GM12878 (cell line): ENCODE measurements at regions not wholly inside any gene's neighbourhood (a gene's known extent, or its start where the extent isn't known, plus 50 kb on each side); places are given as distances from the start of the nearest gene placed in this dataset.

ENCODE experiments used
- ATAC-seq: fragments of 200-7000 bp; cut with Tn5 transposase; 3 replicates; pipeline ENCODE4 v1.9.1; 2020; ENCODE audit warnings: mild to moderate bottlenecking, moderate library complexity
- BruUV-seq: library from RNA; stranded (reverse); fragments of 400-500 nt; replicated peaks from 2 replicates; lab custom pipeline; 2021; lab: Mats Ljungman, UMichigan
- CTCF ChIA-PET: fragments of 300-600 bp; sonication (Branson Sonifier 250); formaldehyde crosslinking; extraction: SDS; loops from one replicate; lab custom pipeline; 2021; ENCODE audit warnings: inconsistent platforms; lab: Yijun Ruan, JAX
- POLR2A ChIA-PET: fragments of 350-600 bp; formaldehyde crosslinking; extraction: SDS; loops from one replicate; lab custom pipeline; 2021; ENCODE audit warnings: inconsistent platforms; lab: Charles Lee
- RAD21 ChIA-PET: fragments of 300-600 bp; sonication (Branson Sonifier 250); formaldehyde crosslinking; loops from one replicate; lab custom pipeline; 2023; ENCODE audit warnings: antibody characterized with exemption; ENCODE audit not compliant: unreplicated experiment; lab: Charles Lee
- SMC1A ChIA-PET: fragments of 300-600 bp; sonication (Branson Sonifier 250); formaldehyde crosslinking; loops from one replicate; lab custom pipeline; 2023; ENCODE audit not compliant: unreplicated experiment, uncharacterized antibody; lab: Charles Lee
- DNase-seq: peaks from one replicate; pipeline ENCODE4 v3.0.0-alpha.2; 2011; ENCODE audit warnings: low read depth, low spot score
- FAIRE-seq: peaks from 3 replicates; lab custom pipeline; 2011; peaks lifted over from hg19 to GRCh38; lab: Jason Lieb, UNC
- H2AFZ ChIP-seq: 2 replicates; pipeline ENCODE4 v1.6.0; 2011; ENCODE audit warnings: low read depth, low read length, control low read depth; ENCODE audit not compliant: control insufficient read depth
- H3K27ac ChIP-seq: 2 replicates; pipeline ENCODE4 v1.5.1; 2011; ENCODE audit warnings: control low read depth; ENCODE audit not compliant: control insufficient read depth, insufficient read depth
- H3K27me3 ChIP-seq, 2 experiments: replicated peaks in 1 of 2; 2 replicates each; pipeline versions ENCODE4 v1.6.0 to v1.6.1; 2011; ENCODE audit warnings: low read length in 1 of 2; ENCODE audit not compliant: control insufficient read depth in 2 of 2, insufficient read depth in 2 of 2
- H3K36me3 ChIP-seq, 2 experiments: 2 replicates each; pipeline ENCODE4 v1.5.1; 2011; ENCODE audit warnings: low read length in 1 of 2; ENCODE audit not compliant: control insufficient read depth in 2 of 2, insufficient read depth in 2 of 2
- H3K4me1 ChIP-seq: 2 replicates; pipeline ENCODE4 v1.6.1; 2011; ENCODE audit warnings: mild to moderate bottlenecking, low read length, moderate library complexity, mixed read lengths; ENCODE audit not compliant: control insufficient read depth, insufficient read depth
- H3K4me2 ChIP-seq: 2 replicates; pipeline ENCODE4 v1.6.0; 2011; ENCODE audit warnings: control low read depth; ENCODE audit not compliant: control insufficient read depth, insufficient read depth
- H3K4me3 ChIP-seq: fragments of 200-600 bp; sonication (generic); 2 replicates; pipeline ENCODE4 v1.5.1; 2016
- H3K79me2 ChIP-seq: 2 replicates; pipeline ENCODE4 v1.6.0; 2011; ENCODE audit warnings: low read length; ENCODE audit not compliant: control insufficient read depth, insufficient read depth
- H3K9ac ChIP-seq: 2 replicates; pipeline ENCODE4 v1.8.0; 2011; ENCODE audit warnings: low read length, control low read depth, mixed read lengths; ENCODE audit not compliant: control insufficient read depth, insufficient read depth
- H3K9me3 ChIP-seq: replicated peaks from 3 replicates; pipeline ENCODE4 v1.5.1; 2011; ENCODE audit warnings: mild to moderate bottlenecking, low read length; ENCODE audit not compliant: control insufficient read depth, insufficient read depth
- H4K20me1 ChIP-seq: 2 replicates; pipeline ENCODE4 v1.6.0; 2011; ENCODE audit not compliant: control insufficient read depth, insufficient read depth
- CHD1 ChIP-seq: IDR thresholded peaks from 2 replicates; pipeline ENCODE4 v1.6.1; 2012; ENCODE audit warnings: low read depth, low read length, improper control_type of control experiment
- FOXK2 ChIP-seq: fragments of 450-650 bp; IDR thresholded peaks from 2 replicates; pipeline ENCODE4 v1.6.1; 2017; ENCODE audit warnings: mild to moderate bottlenecking, moderate library complexity
- GATAD2B ChIP-seq: fragments of 450-650 bp; conservative IDR thresholded peaks from 2 replicates; pipeline ENCODE4 v1.6.1; 2017; ENCODE audit warnings: low read depth, mild to moderate bottlenecking, moderate library complexity
- JUND ChIP-seq: IDR thresholded peaks from 2 replicates; pipeline ENCODE4 v1.6.1; 2012; ENCODE audit warnings: low read depth, mild to moderate bottlenecking, low read length, improper control_type of control experiment, moderate library complexity
- NR2C2 ChIP-seq: IDR thresholded peaks from 2 replicates; pipeline ENCODE4 v1.6.1; 2011; ENCODE audit warnings: borderline replicate concordance, low read depth; ENCODE audit not compliant: control insufficient read depth, insufficient read length
- NR2F1 ChIP-seq: fragments of 450-650 bp; conservative IDR thresholded peaks from 2 replicates; pipeline ENCODE4 v1.6.1; 2017; ENCODE audit warnings: mild to moderate bottlenecking
- SMARCA5 ChIP-seq: fragments of 450-650 bp; IDR thresholded peaks from 2 replicates; pipeline ENCODE4 v1.6.1; 2017; ENCODE audit warnings: mild to moderate bottlenecking
- SRF ChIP-seq, 2 experiments: IDR thresholded peaks; 2 replicates each; pipeline ENCODE4 v1.6.1; 2011; ENCODE audit warnings: low read depth in 2 of 2, low read length in 2 of 2, mild to moderate bottlenecking in 1 of 2, moderate library complexity in 1 of 2
- WGBS: methylation state at CpG from one replicate; pipeline ENCODE4 v1.1.6; 2016; ENCODE audit warnings: low lambda C conversion rate; ENCODE audit not compliant: insufficient replicate concordance, insufficient coverage; ENCODE audit errors: missing lambda C conversion rate; 5-methylcytosine and 5-hydroxymethylcytosine counted together
- in situ Hi-C: fragments of 300-500 bp; cut with MboI; formaldehyde crosslinking; loops from 9 replicates; pipeline ENCODE4 v1.14.3; 2018; ENCODE audit warnings: mixed read lengths
- intact Hi-C: fragments of 100-400 bp; cut with micrococcal nuclease; formaldehyde crosslinking; loops from one replicate; pipeline ENCODE4 v1.14.2; 2022; ENCODE audit not compliant: unreplicated experiment
- TF ChIP-seq, protein P1 (sequence below): fragments of 450-650 bp; IDR thresholded peaks from 2 replicates; pipeline ENCODE4 v1.6.1; 2017; ENCODE audit warnings: low read depth, mild to moderate bottlenecking, moderate library complexity
- TF ChIP-seq, protein P2 (sequence below): fragments of 450-650 bp; IDR thresholded peaks from 2 replicates; pipeline ENCODE4 v1.6.1; 2017; ENCODE audit warnings: mild to moderate bottlenecking, moderate library complexity

DNA sequence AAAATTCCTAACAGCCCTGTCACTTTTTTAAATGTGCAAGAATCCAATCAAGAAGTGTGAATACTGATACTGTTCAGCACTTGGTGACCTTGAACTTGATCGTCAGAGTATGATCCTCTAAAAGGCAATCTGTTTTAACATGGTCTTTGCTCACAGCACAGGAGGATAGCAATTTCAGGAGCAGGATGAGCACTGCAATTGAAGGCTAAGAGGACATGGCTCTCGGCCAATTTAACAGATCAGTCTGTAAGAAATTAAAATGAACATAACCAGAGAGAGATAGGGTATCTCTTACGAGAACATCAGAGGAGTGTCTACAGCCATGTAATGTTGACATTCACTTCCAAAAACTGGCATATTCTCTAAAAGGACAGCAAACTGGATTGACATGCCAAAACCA is 243.1 kb downstream of the LTN1 start:
- no peak for TF ChIP-seq FOXK2
- no peak for TF ChIP-seq JUND
- TF ChIP-seq NR2C2 = no peak
- no peak for TF ChIP-seq GATAD2B
- no peak for TF ChIP-seq SRF (IDR thresholded peaks at IDR 0.05; ENCODE audit: low read depth in 2 of 2, low read length in 2 of 2)
- 33% methylated on average over 3 of the region's 3 CpGs for WGBS
- Histone ChIP-seq H3K27me3 (no peaks in the 10 kb centered on the region), H3K36me3 (no peaks in the 10 kb centered on the region), H3K9me3 (no peaks in the 10 kb centered on the region), H3K79me2 (no peaks in the 10 kb centered on the region), H3K4me3 (no peak overlapping the region), H2AFZ (no peak overlapping the region), H3K4me1 (peaks cover 3% of the 10 kb centered on the region; the same call in 1 of the 2 replicates), H4K20me1 (no peaks in the 10 kb centered on the region), H3K27ac (no peak overlapping the region), H3K4me2 (no peak overlapping the region), H3K9ac (no peak overlapping the region)
- RAD21 ChIA-PET = no interaction called here
- ATAC-seq (no peak), FAIRE-seq (no peak), DNase-seq (no peak)
- CTCF ChIA-PET = no interaction called here
- POLR2A ChIA-PET = no interaction called here
- no TSS peak for BruUV-seq
- in situ Hi-C loops (loop anchor here (5.0 kb wide), 1 partner anchor 1907 kb away; no protein-coding TSS in a partner anchor), intact Hi-C loops (no loop called here)
- SMC1A ChIA-PET = no interaction called here

DNA sequence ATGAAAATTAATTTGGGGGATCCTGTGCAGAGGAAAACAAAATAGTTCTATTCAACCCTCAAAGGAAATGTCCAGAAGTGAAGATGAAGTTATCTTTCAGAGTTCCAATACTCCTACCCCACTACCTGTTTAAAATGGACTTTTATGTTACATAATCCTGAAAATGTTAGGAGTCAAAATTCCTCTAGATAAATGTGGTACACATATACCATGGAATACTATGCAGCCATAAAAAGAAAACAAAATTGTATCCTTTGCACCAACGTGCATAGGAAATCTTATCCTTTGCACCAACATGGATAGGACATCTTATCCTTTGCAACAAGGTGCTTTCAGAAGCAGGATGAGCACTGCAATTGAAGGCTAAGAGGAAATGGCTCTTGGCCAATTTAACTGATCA is 245.2 kb downstream of the LTN1 start:
- H3K9ac ChIP-seq = no peak overlapping the region
- DNase-seq (no peak), FAIRE-seq (no peak), ATAC-seq (no peak)
- RAD21 ChIA-PET = no interaction called here
- H3K9me3 ChIP-seq = no peaks in the 10 kb centered on the region
- no peak overlapping the region for H3K4me3 ChIP-seq
- intact Hi-C loops = no loop called here
- in situ Hi-C loops = loop anchor here (5.0 kb wide), 1 partner anchor 1905 kb away; no protein-coding TSS in a partner anchor
- no peaks in the 10 kb centered on the region for H3K79me2 ChIP-seq
- no peak overlapping the region for H2AFZ ChIP-seq
- POLR2A ChIA-PET = no interaction called here
- H3K36me3 ChIP-seq = no peaks in the 10 kb centered on the region
- CTCF ChIA-PET = no interaction called here
- BruUV-seq = no TSS peak
- H3K4me1 ChIP-seq = peaks cover 3% of the 10 kb centered on the region; the same call in 1 of the 2 replicates
- H4K20me1 ChIP-seq = no peaks in the 10 kb centered on the region
- SMC1A ChIA-PET = interaction anchor here (0.8 kb wide), 1 partner anchor 185 kb away, joined by 3 read pairs; no protein-coding TSS in a partner anchor
- no peaks in the 10 kb centered on the region for H3K27me3 ChIP-seq
- no peak overlapping the region for H3K4me2 ChIP-seq
- 0% methylated on average over 1 of the region's 1 CpG for WGBS
- H3K27ac ChIP-seq = no peak overlapping the region
- TF ChIP-seq, protein P1, sequence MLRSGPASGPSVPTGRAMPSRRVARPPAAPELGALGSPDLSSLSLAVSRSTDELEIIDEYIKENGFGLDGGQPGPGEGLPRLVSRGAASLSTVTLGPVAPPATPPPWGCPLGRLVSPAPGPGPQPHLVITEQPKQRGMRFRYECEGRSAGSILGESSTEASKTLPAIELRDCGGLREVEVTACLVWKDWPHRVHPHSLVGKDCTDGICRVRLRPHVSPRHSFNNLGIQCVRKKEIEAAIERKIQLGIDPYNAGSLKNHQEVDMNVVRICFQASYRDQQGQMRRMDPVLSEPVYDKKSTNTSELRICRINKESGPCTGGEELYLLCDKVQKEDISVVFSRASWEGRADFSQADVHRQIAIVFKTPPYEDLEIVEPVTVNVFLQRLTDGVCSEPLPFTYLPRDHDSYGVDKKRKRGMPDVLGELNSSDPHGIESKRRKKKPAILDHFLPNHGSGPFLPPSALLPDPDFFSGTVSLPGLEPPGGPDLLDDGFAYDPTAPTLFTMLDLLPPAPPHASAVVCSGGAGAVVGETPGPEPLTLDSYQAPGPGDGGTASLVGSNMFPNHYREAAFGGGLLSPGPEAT = no peak
- TF ChIP-seq SMARCA5 = no peak
- TF ChIP-seq CHD1 = no peak
- TF ChIP-seq, protein P2, sequence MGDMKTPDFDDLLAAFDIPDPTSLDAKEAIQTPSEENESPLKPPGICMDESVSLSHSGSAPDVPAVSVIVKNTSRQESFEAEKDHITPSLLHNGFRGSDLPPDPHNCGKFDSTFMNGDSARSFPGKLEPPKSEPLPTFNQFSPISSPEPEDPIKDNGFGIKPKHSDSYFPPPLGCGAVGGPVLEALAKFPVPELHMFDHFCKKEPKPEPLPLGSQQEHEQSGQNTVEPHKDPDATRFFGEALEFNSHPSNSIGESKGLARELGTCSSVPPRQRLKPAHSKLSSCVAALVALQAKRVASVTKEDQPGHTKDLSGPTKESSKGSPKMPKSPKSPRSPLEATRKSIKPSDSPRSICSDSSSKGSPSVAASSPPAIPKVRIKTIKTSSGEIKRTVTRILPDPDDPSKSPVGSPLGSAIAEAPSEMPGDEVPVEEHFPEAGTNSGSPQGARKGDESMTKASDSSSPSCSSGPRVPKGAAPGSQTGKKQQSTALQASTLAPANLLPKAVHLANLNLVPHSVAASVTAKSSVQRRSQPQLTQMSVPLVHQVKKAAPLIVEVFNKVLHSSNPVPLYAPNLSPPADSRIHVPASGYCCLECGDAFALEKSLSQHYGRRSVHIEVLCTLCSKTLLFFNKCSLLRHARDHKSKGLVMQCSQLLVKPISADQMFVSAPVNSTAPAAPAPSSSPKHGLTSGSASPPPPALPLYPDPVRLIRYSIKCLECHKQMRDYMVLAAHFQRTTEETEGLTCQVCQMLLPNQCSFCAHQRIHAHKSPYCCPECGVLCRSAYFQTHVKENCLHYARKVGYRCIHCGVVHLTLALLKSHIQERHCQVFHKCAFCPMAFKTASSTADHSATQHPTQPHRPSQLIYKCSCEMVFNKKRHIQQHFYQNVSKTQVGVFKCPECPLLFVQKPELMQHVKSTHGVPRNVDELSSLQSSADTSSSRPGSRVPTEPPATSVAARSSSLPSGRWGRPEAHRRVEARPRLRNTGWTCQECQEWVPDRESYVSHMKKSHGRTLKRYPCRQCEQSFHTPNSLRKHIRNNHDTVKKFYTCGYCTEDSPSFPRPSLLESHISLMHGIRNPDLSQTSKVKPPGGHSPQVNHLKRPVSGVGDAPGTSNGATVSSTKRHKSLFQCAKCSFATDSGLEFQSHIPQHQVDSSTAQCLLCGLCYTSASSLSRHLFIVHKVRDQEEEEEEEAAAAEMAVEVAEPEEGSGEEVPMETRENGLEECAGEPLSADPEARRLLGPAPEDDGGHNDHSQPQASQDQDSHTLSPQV = no peak
- TF ChIP-seq NR2F1 = no peak
